Astrocyte (in vitro differentiated cells and primary cell): ENCODE measurements at regions not wholly inside any gene's neighbourhood (a gene's known extent, or its start where the extent isn't known, plus 50 kb on each side); places are given as distances from the start of the nearest gene placed in this dataset.

Source experiments
- EZH2 ChIP-seq: IDR thresholded peaks from 2 replicates; pipeline ENCODE4 v1.6.1; 2012; ENCODE audit warnings: mild to moderate bottlenecking, low read length, inconsistent platforms; ENCODE audit not compliant: insufficient read depth
- TF ChIP-seq, protein P1 (sequence below): IDR thresholded peaks from 2 replicates; pipeline ENCODE4 v1.5.1; 2011; ENCODE audit warnings: low read depth, mild to moderate bottlenecking, inconsistent platforms, low read length, moderate library complexity; ENCODE audit not compliant: insufficient read depth

DNA sequence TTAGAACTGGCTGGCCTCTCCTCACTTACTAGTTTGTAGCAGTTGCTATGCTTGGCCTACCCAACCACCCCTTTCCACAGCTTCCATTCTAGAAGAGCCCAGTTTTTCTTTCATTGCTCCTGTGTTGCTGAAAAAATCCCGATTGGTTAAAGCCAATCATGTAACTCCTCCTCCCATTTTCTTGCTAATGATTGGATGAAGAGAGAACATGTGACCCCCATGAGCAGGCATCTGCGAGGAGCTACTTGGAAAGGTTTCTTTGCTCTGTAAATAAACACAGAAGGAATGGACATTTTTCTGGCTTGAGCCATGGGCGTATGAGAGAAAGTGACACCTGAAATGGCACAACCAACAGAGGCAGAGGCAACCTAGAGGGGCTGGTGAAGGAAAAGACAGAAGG is 773.8 kb upstream of the TBX3 start:
- TF ChIP-seq, protein P1, sequence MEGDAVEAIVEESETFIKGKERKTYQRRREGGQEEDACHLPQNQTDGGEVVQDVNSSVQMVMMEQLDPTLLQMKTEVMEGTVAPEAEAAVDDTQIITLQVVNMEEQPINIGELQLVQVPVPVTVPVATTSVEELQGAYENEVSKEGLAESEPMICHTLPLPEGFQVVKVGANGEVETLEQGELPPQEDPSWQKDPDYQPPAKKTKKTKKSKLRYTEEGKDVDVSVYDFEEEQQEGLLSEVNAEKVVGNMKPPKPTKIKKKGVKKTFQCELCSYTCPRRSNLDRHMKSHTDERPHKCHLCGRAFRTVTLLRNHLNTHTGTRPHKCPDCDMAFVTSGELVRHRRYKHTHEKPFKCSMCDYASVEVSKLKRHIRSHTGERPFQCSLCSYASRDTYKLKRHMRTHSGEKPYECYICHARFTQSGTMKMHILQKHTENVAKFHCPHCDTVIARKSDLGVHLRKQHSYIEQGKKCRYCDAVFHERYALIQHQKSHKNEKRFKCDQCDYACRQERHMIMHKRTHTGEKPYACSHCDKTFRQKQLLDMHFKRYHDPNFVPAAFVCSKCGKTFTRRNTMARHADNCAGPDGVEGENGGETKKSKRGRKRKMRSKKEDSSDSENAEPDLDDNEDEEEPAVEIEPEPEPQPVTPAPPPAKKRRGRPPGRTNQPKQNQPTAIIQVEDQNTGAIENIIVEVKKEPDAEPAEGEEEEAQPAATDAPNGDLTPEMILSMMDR: no peak
- TF ChIP-seq EZH2: no peak
